Vagina (tissue), 2 donors: ENCODE measurements at regions not wholly inside any gene's neighbourhood (a gene's known extent, or its start where the extent isn't known, plus 50 kb on each side); places are given as distances from the start of the nearest gene placed in this dataset.
A peak's percentile ranks its signal among the peaks of the same experiment; 100 is the strongest.

Source experiments
- DNase-seq, 2 donors: peaks; one replicate each; pipeline ENCODE4 v3.0.0-alpha.2; 2017; ENCODE audit errors: extremely low spot score in 2 of 2
- H3K27ac ChIP-seq: fragments of 200-600 bp; sonication (generic); one replicate; pipeline ENCODE4 v1.5.1; 2019
- H3K27me3 ChIP-seq: fragments of 200-600 bp; sonication (generic); one replicate; pipeline ENCODE4 v1.5.1; 2019
- H3K36me3 ChIP-seq, 2 donors: fragments of 200-600 bp; sonication (generic); one replicate each; pipeline ENCODE4 v1.5.1; 2017 to 2019
- H3K4me1 ChIP-seq: fragments of 200-600 bp; sonication (generic); one replicate; pipeline ENCODE4 v1.5.1; 2019
- H3K4me3 ChIP-seq, 2 donors: fragments of 200-600 bp; sonication (generic); 1 replicate in 1 of 2; 2 replicates in 1 of 2; pipeline ENCODE4 v1.5.1; 2016 to 2019
- H3K9me3 ChIP-seq: fragments of 200-600 bp; sonication (generic); one replicate; pipeline ENCODE4 v1.5.1; 2019
- CTCF ChIP-seq, 3 experiments: fragments of 450-650 bp in 2 of 3; fragments of 200-600 bp in 1 of 3; sonication (generic) in 1 of 3; IDR thresholded peaks; one replicate each; pipeline ENCODE4 v1.5.1; 2017 to 2019; ENCODE audit warnings: antibody characterized with exemption in 3 of 3, mild to moderate bottlenecking in 2 of 3, moderate library complexity in 2 of 3
- POLR2A ChIP-seq, 2 donors: fragments of 450-650 bp; IDR thresholded peaks; one replicate each; pipeline ENCODE4 v1.6.1; 2017; ENCODE audit warnings: antibody characterized with exemption in 2 of 2, mild to moderate bottlenecking in 2 of 2, moderate library complexity in 2 of 2
- POLR2AphosphoS5 ChIP-seq, 2 donors: sonication (generic); formaldehyde crosslinking; IDR thresholded peaks; one replicate each; pipeline ENCODE4 v1.9.0; 2017; ENCODE audit warnings: antibody characterized with exemption in 2 of 2, mild to moderate bottlenecking in 2 of 2, low read depth in 1 of 2; ENCODE audit not compliant: insufficient read depth in 1 of 2
- intact Hi-C: fragments of 100-400 bp; cut with DNase I; formaldehyde crosslinking; loops from one replicate; pipeline ENCODE4 v1.15.1; 2023

- H3K9me3 ChIP-seq, result no peaks in the 10 kb centered on the region
- no peak for TF ChIP-seq POLR2AphosphoS5 (IDR thresholded peaks at IDR 0.05; ENCODE audit: insufficient read depth in 1 of 2, low read depth in 1 of 2)
- TF ChIP-seq POLR2A (IDR thresholded peaks at IDR 0.05), result no peak
- TF ChIP-seq CTCF (IDR thresholded peaks at IDR 0.05), result no peak
- H3K4me1 ChIP-seq, result peaks cover 6% of the 10 kb centered on the region
- H3K36me3 ChIP-seq, result no peaks in the 10 kb centered on the region
- DNase-seq, result no peak
- no peak overlapping the region for H3K27ac ChIP-seq
- H3K4me3 ChIP-seq, result no peak overlapping the region
- intact Hi-C loops, result no loop called here
- H3K27me3 ChIP-seq, result no peaks in the 10 kb centered on the region
Observed at GRCh38 chr13:106626473-106626872, 58.5 kb upstream of the ARGLU1 start.

- Histone ChIP-seq H3K9me3 (no peaks in the 10 kb centered on the region), H3K27me3 (no peaks in the 10 kb centered on the region), H3K36me3 (no peaks in the 10 kb centered on the region), H3K4me3 (no peak overlapping the region), H3K27ac (no peak overlapping the region), H3K4me1 (peaks cover 6% of the 10 kb centered on the region)
- intact Hi-C loops, result no loop called here
- TF ChIP-seq CTCF (IDR thresholded peaks at IDR 0.05), result no peak
- TF ChIP-seq POLR2AphosphoS5 (IDR thresholded peaks at IDR 0.05; ENCODE audit: insufficient read depth in 1 of 2, low read depth in 1 of 2), result no peak
- no peak for TF ChIP-seq POLR2A (IDR thresholded peaks at IDR 0.05)
- DNase-seq, result no peak
Observed at GRCh38 chr13:106625578-106625977, 57.6 kb upstream of the ARGLU1 start.

- DNase-seq, result peak in 1 of 2 donors; percentile 52
- Histone ChIP-seq H3K27me3 (no peaks in the 10 kb centered on the region), H3K4me1 (peaks cover 12% of the 10 kb centered on the region), H3K9me3 (no peaks in the 10 kb centered on the region), H3K36me3 (no peaks in the 10 kb centered on the region), H3K4me3 (no peak overlapping the region), H3K27ac (no peak overlapping the region)
- TF ChIP-seq POLR2AphosphoS5 (IDR thresholded peaks at IDR 0.05; ENCODE audit: insufficient read depth in 1 of 2, low read depth in 1 of 2) (no peak), POLR2A (IDR thresholded peaks at IDR 0.05) (no peak), CTCF (IDR thresholded peaks at IDR 0.05) (no peak)
- intact Hi-C loops, result no loop called here
Observed at GRCh38 chr13:106623799-106624460, 56.0 kb upstream of the ARGLU1 start.

GRCh38 chr13:106621833-106622232 is 53.9 kb upstream of the ARGLU1 start:
- Histone ChIP-seq H3K9me3 (no peaks in the 10 kb centered on the region), H3K27ac (no peak overlapping the region), H3K36me3 (no peaks in the 10 kb centered on the region), H3K27me3 (no peaks in the 10 kb centered on the region), H3K4me1 (peaks cover 8% of the 10 kb centered on the region), H3K4me3 (no peak overlapping the region)
- no peak for DNase-seq
- intact Hi-C loops, result no loop called here
- TF ChIP-seq CTCF (IDR thresholded peaks at IDR 0.05) (no peak), POLR2A (IDR thresholded peaks at IDR 0.05) (no peak), POLR2AphosphoS5 (IDR thresholded peaks at IDR 0.05; ENCODE audit: insufficient read depth in 1 of 2, low read depth in 1 of 2) (no peak)

- no peak for TF ChIP-seq POLR2A (IDR thresholded peaks at IDR 0.05)
- peak; percentile 52 to 56 (median 55) for TF ChIP-seq CTCF (IDR thresholded peaks at IDR 0.05)
- TF ChIP-seq POLR2AphosphoS5 (IDR thresholded peaks at IDR 0.05; ENCODE audit: insufficient read depth in 1 of 2, low read depth in 1 of 2), result peak in 1 of 2 donors; percentile 22
- no peak overlapping the region for H3K4me3 ChIP-seq
- H3K27ac ChIP-seq, result no peak overlapping the region
- H3K36me3 ChIP-seq, result no peaks in the 10 kb centered on the region
- DNase-seq, result peak in 1 of 2 donors; percentile 84
- intact Hi-C loops, result no loop called here
- peaks cover 8% of the 10 kb centered on the region for H3K4me1 ChIP-seq
- no peaks in the 10 kb centered on the region for H3K27me3 ChIP-seq
- H3K9me3 ChIP-seq, result no peaks in the 10 kb centered on the region
Observed at GRCh38 chr13:106619688-106620555, 52.0 kb upstream of the ARGLU1 start.
